Stimulated activated CD4-positive, alpha-beta T cell treated with anti-CD3 and anti-CD28 coated beads, Interleukin-12 subunit alpha, Interleukin-12 subunit beta, amount 100 ng/mL, for 24 hours (primary cell): ENCODE measurements at regions not wholly inside any gene's neighbourhood (a gene's known extent, or its start where the extent isn't known, plus 50 kb on each side); places are given as distances from the start of the nearest gene placed in this dataset.
A peak's percentile ranks its signal among the peaks of the same experiment; 100 is the strongest.

Experiments used
- DNase-seq, 2 experiments: peaks; one replicate each; pipeline ENCODE4 v3.0.0-alpha.2; 2020; ENCODE audit warnings: low read depth in 2 of 2

DNA sequence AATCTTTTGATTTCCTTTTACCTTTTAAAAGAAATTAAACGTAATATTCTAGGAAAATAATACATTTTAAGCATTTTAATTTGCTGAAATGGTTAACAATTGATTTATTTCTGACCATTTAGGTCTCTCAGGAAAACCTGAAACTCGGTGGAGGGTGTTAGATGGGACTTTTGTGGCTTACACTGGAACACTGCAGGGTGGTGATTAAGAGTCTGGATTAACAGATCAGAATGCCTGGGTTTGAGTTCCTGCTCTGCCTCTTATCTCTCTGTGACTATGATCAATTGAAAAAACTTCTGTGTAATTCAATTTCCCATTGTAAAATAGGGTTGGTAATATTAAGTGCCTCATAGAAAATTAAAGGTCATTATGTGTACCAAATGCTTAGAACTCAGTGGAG, 168.7 kb downstream of the UBE2E3 start:
- DNase-seq, result no peak

DNA sequence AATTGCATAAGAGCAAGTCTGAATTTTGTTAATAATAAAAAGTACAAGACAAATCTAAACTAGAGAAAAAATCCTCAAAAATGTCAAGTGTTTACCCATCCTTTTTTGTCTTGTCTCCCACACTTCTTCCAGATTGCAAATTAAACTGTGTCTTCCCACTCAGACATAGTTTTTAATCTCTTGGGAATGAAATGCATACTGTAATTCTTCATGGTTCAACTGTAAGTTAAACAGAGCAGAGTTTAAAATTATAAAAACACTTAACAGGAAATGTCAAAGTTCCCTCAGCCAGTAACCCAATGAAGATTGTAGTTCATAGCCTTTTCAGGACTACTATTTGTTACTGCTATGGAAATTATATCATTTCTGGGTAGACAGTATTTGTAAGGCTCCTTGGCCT, 171.8 kb downstream of the UBE2E3 start:
- no peak for DNase-seq

DNA sequence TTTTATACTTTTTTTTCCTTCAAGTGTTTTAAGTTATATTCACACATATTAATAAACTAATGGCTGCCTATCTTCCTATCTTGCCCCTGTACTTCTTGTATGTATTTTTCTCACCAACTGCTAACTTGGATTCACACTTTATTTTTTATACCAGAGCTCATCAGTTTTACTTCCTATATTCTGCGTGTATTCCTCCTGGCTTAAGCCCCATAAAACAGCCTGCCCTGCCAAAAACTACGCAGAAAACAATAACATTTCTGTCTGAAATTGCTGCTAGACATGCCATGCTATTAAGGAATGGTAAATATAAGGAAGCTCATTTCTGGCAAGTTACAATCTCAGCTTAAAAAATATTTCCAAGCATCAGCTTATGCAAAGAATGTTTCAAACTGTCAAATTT, 172.3 kb downstream of the UBE2E3 start:
- DNase-seq, result no peak

DNA sequence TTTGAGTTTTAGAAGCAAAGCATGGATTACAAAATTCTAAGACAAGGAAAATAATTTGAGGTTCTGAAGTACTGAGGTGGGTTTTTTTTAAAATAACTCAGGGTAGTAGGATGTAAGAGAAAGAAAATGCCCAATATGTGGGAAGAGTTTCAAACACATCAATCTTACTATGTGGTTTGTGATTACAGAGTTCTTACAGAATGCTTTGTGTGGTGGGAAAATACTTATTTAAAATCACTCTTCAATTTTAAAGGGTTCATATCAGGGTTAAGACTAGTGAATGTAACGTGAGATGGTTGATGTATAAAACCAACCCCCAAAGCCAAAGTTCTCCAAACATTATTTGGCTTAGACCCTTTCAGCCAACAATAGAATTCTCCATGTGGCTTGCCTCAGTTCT, 173.5 kb downstream of the UBE2E3 start:
- no peak for DNase-seq

DNA sequence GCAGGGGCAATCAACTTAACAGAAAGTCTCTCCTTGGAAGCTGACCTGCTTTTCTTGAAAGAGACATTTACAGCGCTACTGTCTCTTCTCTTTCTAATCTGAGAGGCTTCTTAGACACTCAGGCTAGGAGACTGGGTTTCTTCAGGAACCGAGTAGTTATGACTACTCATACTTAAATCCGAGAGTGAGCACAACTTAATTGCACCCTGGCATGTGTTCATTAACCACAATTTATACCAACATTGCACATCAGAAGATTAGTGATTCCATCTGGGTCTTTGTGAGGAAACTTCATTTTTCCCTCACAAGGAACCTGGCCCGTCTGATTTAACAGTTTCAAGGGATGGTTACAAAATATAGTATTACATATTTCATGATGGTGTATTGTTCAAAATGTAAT, 176.9 kb downstream of the UBE2E3 start:
- no peak for DNase-seq

DNA sequence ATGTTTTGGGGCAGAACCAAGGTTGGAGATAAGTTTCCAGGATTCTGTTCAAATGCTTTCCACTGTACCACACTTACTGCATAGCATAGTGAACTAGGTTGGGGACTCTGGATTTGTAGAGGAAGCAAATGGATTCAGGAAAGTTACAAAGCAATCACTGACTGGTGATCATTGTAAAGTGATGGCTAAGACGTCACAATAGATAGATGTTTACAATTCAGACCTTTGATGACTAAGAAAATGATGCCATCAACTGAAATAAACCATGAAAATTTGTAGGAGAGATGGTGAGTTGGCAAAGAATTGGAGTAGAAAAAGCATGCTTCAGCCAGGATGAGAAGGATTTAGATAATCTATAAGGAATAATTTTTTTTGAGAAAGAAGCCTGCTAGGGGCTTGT, 178.0 kb downstream of the UBE2E3 start:
- no peak for DNase-seq

DNA sequence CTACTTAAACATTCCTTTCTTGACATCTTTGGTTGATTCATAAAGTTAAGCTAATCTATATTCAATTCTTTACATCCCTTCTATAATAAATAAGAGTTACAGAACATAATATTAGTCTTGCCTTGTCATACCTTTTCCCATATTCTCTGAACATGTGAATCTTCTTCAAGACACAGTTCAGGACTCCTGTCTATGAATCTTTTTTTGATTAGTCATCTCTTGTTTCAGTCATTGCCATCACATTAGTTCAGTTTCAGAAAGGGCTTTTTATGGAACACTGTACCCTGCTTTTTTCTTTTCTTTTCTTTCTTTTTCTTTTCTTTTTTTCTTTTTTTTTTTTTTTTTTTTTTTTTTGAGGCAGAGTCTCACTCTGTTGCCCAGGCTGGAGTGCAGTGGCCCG, 181.2 kb downstream of the UBE2E3 start:
- no peak for DNase-seq

DNA sequence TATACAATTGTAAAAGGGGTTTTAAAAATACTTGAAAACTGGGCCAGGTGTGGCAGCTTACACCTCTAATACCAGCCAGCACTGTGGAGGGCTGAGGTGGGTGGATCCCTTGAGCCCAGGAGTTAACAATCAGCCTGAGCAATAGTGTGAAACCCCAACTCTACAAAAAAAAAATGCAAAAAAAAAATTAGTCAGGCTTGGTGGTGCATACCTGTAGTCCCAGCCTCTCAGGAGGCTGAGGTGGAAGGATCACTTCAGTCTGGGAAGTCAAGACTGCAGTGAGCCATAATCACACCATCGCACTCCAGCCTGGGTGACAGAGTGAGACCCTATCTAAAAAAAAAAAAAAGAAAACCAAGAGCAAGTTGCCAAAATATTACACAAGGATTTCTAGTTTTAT, 182.7 kb downstream of the UBE2E3 start:
- no peak for DNase-seq

DNA sequence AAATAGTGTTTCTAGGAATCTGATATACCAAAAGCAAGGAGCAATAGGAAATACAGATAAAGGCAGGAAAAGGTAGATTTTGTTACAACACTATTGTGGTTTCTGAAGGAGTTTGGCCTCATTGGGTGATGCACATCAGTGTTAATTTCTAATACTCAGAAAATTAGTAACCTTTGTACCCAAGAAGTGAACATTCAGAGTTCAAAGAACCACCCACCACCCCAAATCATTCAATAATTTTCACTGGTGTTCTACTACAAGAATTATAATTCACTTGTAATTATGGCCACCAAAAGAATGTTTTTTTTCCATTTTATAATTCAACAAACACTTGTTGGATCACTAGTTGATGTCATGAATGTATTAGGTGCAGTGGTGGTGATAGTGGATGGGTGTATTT, 183.3 kb downstream of the UBE2E3 start:
- no peak for DNase-seq

DNA sequence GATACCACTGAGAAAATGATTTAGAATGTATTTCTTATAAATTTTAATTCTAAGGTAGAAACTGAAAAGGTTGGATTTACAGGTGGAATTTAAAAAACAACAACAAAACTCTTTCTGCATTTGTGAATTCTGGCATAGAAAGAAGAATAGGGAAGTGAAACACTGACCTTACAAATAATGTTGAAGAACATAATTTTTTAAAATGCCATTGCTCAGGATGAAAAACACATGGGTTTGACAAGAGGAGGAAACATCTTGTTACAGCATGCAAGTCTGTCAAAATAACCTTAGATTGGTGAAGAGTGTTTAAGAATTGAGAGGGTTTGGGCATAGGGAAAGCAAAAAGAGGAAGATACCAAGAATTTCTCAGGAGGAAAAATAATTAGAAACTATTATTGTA, 184.3 kb downstream of the UBE2E3 start:
- DNase-seq, result no peak

DNA sequence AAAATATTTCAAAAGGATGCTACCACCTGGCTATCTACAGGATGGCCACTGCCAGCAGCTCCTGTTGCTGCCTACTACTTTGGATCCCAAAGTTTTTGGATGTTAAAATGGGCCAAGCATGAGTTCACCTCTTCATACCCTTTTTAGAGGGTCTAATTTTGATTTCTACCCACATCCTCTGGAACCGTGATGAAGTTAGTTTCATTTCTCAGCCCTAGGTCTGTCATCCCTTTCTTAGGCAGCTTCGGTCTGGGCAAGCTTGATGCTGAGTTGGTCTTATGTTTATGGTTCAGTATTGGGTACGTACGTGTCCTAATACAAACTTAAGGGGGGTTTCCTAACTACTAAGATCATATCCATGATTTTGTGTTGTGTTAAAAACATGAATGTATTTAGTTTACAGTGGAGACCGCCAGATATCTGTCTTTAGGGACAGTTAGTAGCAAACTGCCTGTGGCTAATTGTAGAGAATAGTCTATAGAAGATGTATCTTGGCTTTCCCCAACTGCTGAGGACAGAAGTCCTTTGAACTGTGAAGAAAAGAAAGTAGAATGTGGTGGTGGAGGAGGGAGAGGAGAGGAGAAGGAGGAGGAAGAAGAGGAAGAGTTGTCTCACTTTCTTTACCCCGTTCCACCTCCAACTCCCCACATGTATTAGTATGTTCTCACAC, 184.9 kb downstream of the UBE2E3 start:
- DNase-seq, result no peak

DNA sequence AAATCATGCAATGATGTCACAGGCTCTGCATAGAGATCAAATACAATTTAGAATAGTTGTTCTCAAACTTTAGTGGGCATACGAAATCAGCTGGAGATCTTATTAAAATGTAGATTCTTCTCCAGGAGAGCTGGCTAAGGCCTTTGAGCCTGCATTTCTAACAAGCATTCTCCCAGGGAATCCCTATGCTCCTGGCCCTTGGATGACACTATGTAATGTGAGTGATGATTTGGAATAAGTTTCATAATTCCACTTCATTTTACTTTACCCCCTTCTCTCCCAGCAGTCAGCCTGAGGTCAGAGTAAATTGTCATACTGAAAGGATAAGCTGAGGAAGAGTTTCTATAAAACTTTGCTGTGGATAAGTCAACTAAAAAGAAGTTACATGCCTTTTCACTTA, 189.1 kb downstream of the UBE2E3 start:
- DNase-seq, result no peak

DNA sequence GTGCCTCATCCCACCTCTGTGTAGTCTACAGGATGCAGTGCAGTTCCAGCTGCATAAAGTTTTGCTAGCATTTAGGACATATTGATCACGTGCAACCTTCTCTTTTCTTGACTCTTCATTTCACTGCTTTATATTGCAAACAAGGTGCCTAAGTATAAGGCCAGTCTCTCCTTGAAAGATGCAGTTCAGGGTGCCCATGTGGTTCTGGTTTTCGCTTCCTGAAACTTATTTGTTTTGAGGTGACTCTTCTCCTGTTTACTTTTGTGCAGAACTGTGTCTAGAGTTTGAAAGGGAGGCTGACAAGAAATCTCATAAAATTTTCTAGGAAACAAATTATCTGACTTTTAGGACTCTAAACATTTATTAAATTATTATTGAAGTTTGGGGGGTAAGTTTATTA, 189.9 kb downstream of the UBE2E3 start:
- DNase-seq, result no peak

DNA sequence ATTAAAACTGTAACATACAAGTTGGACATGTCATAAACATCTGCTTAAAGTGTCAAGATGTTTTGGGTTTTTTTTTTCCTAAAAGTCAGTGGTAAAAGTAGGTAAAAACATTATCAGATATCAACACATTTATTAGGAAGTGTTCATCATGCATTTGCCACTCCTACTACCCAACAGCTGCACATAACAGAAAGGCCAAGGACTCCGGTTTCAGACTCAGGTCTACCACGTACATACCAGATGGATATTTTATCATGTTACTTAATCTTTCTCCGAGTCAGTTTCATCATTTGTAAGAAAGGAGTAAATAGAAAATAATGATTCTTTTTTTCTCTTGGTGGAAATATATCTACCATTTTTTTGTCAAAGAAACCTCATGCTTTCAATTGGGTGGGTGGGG, 192.3 kb downstream of the UBE2E3 start:
- no peak for DNase-seq

DNA sequence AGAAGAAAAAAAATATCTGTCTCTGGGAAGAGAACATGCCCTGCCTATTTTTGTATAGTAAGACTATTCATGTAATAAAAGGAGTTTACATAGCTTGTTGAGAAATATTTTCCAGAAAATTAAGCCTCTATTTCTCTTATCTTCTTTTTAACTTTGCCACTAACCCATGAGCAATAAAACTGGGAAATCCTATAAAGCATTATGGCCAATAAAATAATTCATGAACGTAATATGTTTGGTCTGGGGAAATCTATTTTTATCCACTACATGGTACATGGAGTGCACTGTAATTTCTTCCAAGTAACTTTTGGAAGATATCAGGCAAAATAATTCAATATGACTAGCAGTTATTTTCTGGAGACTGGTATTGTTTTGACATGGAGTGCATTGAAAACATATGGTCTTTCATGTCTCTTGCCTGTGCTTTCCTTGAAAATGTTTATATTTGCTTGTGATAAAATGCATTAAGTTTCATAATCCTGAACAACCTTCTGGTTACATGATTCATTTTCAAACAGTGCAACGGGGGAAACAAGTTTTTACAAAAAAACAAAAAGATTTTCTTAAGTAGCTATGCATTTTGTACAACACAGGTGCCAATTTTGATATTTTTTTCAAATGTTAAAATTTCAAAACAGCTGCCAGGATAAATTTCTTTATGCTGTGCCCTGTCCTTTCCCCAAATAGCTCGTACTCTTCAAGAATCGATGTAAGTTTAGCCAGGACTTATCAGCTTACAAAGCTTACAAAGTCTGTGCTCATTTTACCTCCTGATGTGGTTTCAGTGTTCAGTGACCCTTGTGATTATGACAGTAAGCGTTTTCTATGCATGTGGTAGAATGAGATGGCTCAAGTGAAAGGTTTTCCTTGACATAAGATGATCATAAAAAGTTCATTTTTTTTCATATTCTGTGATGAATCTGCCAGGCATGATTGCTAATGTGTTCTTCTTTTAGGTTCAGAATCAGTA, 194.5 kb downstream of the UBE2E3 start:
- no peak for DNase-seq

DNA sequence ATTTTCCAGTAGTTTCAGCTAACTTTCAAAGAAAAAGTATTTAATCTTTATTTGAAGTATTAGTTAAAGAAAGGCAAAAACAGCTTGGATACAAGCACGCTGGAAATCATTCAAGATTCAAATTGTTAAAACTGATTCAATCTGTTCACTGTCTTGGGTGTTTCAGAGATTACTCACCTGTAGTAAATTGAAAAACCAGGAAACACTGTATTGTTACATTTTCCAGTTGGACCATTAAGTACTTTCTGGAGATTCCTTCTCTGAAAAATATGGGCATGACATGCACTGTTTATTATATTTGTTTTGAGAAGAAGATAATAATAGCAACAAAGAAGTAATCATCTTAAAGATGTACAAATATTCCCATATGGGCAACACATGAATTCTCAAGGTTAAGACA, 196.1 kb downstream of the UBE2E3 start:
- DNase-seq, result no peak

DNA sequence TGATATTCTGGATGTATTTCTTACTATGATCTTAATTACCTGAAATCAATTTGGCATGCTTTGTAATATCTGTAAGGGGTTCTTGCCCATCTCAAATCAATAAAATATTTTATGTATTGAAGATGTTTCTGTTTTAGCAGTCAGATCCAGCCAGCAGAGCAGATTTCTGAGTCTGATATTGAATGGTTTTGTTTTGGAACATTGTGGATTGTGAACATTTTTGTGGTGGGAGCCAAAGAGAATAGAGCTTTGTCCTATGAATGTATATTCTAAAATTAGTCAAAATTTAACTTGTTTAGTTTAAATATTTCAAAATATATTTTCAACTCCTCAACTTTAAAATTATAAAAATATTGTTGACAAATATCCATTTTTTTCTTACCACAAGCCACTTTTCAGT, 197.0 kb downstream of the UBE2E3 start:
- no peak for DNase-seq

DNA sequence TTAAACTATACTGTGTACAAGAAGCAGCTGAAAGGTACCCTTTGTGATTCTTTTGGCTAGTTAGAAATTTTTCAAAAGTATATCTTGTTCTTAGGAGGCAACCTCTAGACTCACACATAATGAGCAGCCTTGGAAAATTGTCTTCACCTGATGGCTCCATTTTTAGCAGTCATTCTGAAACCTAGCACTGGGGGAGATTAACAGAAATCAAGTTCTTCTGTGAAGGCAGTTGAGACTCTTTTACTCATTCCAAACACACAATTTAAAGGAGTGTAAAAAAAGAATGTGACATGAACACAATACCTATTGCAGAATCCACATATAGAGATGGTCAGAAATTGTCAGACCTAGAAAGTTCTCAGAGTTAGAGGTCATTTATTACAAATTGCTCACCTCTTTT, 197.7 kb downstream of the UBE2E3 start:
- no peak for DNase-seq

DNA sequence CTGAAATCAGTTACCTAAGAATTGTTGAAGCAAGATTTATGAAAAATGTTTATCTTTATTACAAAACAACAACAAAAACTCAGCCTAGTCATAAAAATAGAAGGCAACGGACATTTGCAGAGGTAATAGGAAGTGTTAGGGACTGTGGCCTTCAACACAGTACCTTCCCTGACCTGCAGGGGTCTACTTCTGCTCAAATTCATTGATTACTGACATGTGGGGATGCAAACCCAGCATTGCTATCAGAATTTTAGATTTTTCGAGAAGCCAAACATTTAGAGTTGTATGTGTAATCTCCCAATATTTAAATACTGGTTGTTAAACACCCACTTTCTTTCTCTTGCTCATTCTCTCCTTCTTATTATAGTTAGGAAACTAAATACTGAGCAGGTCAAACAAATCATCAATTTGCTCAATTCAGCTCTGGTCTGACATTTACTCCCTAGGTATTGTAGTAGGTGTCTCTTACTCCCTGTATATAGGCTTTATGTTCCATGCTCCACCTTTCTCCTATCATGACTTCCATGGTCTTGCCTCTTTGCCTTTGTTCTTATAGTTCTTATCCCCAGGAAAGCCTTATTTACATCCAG, 198.5 kb downstream of the UBE2E3 start:
- peak in 1 of 2 experiments; percentile 27 for DNase-seq

DNA sequence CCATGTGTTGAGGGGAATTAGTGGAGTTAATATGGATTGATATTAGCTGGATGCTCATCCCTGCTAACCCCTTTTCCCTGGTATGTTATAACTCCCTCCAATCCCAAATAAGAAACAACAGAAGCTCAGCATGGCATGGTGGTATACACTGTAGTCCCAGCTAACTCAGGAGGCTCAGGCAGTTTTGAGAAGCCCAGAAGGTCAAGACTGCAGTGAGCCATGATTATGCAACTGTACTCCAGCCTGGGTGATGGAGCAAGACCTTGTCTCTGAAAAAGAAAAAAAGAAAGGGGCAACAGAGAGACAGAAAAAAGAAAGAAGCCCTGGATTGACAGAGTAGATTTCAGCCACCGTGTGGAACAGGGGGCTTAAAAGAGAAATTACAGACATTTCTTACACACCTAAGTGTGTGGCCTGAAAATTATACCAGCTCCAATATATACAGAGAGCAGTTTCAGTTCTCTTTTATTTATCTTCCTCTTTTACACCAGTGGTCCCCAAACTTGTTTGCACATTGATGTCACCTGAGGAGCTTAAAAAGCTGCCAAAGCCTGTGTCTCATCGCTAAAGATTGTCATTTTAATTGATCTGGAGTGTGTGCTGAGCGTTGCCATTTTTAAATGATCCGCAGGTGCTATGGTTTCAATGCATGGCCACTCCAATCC, 203.6 kb downstream of the UBE2E3 start:
- no peak for DNase-seq

DNA sequence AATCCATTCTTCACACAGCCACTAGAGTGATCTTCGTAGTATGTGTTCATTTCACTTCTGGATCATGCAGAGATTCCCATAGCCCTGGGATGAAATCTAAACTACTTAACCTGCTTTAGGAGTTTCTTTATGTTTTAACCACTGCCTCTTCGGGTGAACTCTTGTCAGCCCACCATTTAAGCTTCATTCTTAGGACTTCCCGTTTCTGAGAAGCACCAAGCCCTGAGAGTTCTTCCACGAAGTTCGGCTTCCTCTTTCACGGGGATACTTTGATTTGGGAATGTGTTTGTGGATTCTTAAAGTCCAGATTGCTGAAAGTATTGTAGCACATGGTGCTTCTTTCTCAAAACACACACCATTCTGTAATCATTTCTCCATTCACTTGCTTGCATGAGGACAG, 205.0 kb downstream of the UBE2E3 start:
- DNase-seq, result no peak

DNA sequence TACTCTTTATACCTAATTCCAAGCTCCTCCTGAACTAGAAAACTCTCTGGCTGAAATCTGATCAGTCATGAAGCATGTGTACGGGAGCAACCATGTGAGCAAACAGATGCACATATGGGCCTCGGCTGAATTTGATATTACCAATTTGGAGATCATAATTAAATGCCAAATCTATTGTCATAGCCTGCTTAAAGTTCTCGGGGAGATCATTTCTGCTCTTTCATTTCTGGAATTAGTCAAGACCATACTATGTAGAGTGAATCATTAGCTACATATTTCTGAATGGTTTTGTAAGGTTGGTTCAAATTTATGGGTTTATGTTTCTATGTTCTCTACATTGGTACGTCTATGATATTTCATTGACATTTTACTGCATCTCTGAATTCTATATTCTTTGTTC, 205.5 kb downstream of the UBE2E3 start:
- no peak for DNase-seq
